Hepatocyte (in vitro differentiated cells): ENCODE measurements at regions not wholly inside any gene's neighbourhood (a gene's known extent, or its start where the extent isn't known, plus 50 kb on each side); places are given as distances from the start of the nearest gene placed in this dataset.

Experiments
- CTCF ChIP-seq: fragments of 200-600 bp; sonication (generic); IDR thresholded peaks from 2 replicates; pipeline ENCODE4 v1.5.1; 2016; ENCODE audit warnings: antibody characterized with exemption, mild to moderate bottlenecking; ENCODE audit not compliant: poor library complexity
- EZH2 ChIP-seq: fragments of 200-600 bp; sonication (generic); IDR thresholded peaks from 2 replicates; pipeline ENCODE4 v1.6.1; 2016; ENCODE audit warnings: antibody characterized with exemption, mild to moderate bottlenecking, borderline replicate concordance

- TF ChIP-seq CTCF, result no peak
- no peak for TF ChIP-seq EZH2
Observed at GRCh38 chr20:21867811-21868210, 162.3 kb downstream of the PAX1 start.
